ENCODE measurements at regions not wholly inside any gene's neighbourhood (a gene's known extent, or its start where the extent isn't known, plus 50 kb on each side); places are given as distances from the start of the nearest gene placed in this dataset.

DNA sequence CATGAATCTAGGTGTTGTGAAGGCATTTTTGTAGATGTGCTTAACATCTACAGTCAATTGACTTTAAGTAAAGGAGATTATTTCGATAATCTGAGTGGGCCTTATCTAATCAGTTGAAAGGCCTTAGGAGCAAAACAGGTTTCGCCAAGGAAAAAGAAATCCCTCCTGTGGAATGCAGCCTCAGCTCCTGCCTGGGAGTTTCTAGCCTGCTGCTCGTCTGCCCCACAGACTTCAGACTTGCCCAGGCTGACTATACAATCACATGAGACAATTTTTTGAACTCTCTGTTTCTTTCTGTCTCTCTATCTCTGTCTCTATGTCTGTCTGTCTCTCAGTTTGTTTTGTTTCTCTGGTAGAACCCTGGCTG, 312.5 kb downstream of the OLFM4 start:
- H3K36me3 ChIP-seq (replicated peaks; ENCODE audit: insufficient read depth, low read depth) = no peaks in the 10 kb centered on the region
- H3K4me1 ChIP-seq (ENCODE audit: insufficient read depth) = no peaks in the 10 kb centered on the region
- H4K20me1 ChIP-seq (ENCODE audit: insufficient read depth, poor library complexity, severe bottlenecking) = no peaks in the 10 kb centered on the region
- H3K4me3 ChIP-seq = no peak overlapping the region
- no peaks in the 10 kb centered on the region for H3K79me2 ChIP-seq
- 38% methylated on average over 3 of the region's 3 CpGs for whole genome bisulfite sequencing (ENCODE audit: low lambda C conversion rate, missing lambda C conversion rate)
- H3K27ac ChIP-seq = no peak overlapping the region
- H3K4me2 ChIP-seq = no peak overlapping the region
- no peaks in the 10 kb centered on the region for H3K9me2 ChIP-seq (replicated peaks; ENCODE audit: insufficient read depth)
- H3K9me3 ChIP-seq (ENCODE audit: low read depth) = no peaks in the 10 kb centered on the region
- no peaks in the 10 kb centered on the region for H3K27me3 ChIP-seq
- DNase-seq (ENCODE audit: low spot score) = no peak
- TF ChIP-seq EZH2phosphoT487 (IDR thresholded peaks at IDR 0.05; ENCODE audit: low read depth, severe bottlenecking, unreplicated experiment) = no peak
- TF ChIP-seq, protein P1, sequence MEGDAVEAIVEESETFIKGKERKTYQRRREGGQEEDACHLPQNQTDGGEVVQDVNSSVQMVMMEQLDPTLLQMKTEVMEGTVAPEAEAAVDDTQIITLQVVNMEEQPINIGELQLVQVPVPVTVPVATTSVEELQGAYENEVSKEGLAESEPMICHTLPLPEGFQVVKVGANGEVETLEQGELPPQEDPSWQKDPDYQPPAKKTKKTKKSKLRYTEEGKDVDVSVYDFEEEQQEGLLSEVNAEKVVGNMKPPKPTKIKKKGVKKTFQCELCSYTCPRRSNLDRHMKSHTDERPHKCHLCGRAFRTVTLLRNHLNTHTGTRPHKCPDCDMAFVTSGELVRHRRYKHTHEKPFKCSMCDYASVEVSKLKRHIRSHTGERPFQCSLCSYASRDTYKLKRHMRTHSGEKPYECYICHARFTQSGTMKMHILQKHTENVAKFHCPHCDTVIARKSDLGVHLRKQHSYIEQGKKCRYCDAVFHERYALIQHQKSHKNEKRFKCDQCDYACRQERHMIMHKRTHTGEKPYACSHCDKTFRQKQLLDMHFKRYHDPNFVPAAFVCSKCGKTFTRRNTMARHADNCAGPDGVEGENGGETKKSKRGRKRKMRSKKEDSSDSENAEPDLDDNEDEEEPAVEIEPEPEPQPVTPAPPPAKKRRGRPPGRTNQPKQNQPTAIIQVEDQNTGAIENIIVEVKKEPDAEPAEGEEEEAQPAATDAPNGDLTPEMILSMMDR (IDR thresholded peaks at IDR 0.05; ENCODE audit: poor library complexity) = no peak
- no peak for TF ChIP-seq EZH2 (IDR thresholded peaks at IDR 0.05; ENCODE audit: borderline replicate concordance)
- H2AFZ ChIP-seq = no peak overlapping the region

DNA sequence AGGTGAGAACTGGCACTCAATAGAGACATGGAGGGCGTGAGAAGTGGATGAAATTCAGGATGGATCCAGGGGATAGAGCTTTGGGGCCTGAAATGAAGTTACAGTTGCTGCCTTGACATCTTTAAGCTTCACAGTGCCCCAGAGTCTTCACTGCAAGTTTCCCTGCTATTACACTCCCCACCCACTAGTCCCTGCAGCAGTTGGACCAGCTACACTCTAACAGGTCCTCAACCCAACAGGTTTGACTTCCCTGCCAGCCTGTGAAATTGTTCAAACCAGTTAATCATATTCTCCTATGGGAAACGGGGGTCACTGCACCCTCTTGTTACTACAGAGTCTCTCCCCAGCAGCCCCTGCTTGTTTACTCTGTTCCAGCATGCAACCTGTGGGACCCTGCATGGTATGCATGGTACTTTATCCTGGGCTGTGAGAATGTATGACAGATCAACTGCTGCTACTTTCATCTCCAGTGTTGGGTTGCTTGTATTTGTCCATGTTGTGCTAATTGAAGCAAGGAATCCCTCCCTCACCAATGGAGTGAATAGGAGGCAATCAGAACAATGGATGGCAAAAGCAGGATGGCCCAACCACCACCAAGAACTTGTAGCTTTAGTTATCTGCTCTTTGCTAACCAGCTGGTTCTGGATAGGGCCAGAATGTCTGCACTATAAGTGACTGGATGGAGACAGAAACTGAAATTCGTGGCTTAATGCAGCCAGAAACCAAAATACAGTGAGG, 314.2 kb downstream of the OLFM4 start:
- Histone ChIP-seq H3K79me2 (no peaks in the 10 kb centered on the region), H3K9me3 (ENCODE audit: low read depth) (no peaks in the 10 kb centered on the region), H3K4me3 (no peak overlapping the region), H3K27me3 (no peaks in the 10 kb centered on the region), H4K20me1 (ENCODE audit: insufficient read depth, poor library complexity, severe bottlenecking) (no peaks in the 10 kb centered on the region), H3K36me3 (replicated peaks; ENCODE audit: insufficient read depth, low read depth) (no peaks in the 10 kb centered on the region), H3K27ac (no peak overlapping the region), H3K4me1 (ENCODE audit: insufficient read depth) (no peaks in the 10 kb centered on the region), H2AFZ (no peak overlapping the region), H3K4me2 (no peak overlapping the region), H3K9me2 (replicated peaks; ENCODE audit: insufficient read depth) (no peaks in the 10 kb centered on the region)
- WGBS (ENCODE audit: low lambda C conversion rate, missing lambda C conversion rate) = 71% methylated on average over 3 of the region's 3 CpGs
- TF ChIP-seq EZH2phosphoT487 (IDR thresholded peaks at IDR 0.05; ENCODE audit: low read depth, severe bottlenecking, unreplicated experiment) (no peak), EZH2 (IDR thresholded peaks at IDR 0.05; ENCODE audit: borderline replicate concordance) (no peak)
- TF ChIP-seq, protein P1 (IDR thresholded peaks at IDR 0.05; ENCODE audit: poor library complexity) = no peak
- no peak for DNase-seq (ENCODE audit: low spot score)

GRCh38 chr13:53343361-53343744, 314.7 kb downstream of the OLFM4 start:
- Histone ChIP-seq H3K36me3 (replicated peaks; ENCODE audit: insufficient read depth, low read depth) (no peaks in the 10 kb centered on the region), H3K27me3 (no peaks in the 10 kb centered on the region), H3K4me2 (no peak overlapping the region), H2AFZ (no peak overlapping the region), H3K4me1 (ENCODE audit: insufficient read depth) (no peaks in the 10 kb centered on the region), H3K27ac (no peak overlapping the region), H3K9me3 (ENCODE audit: low read depth) (no peaks in the 10 kb centered on the region), H4K20me1 (ENCODE audit: insufficient read depth, poor library complexity, severe bottlenecking) (no peaks in the 10 kb centered on the region), H3K9me2 (replicated peaks; ENCODE audit: insufficient read depth) (no peaks in the 10 kb centered on the region), H3K4me3 (no peak overlapping the region), H3K79me2 (no peaks in the 10 kb centered on the region)
- no peak for DNase-seq (ENCODE audit: low spot score)
- TF ChIP-seq, protein P1 (IDR thresholded peaks at IDR 0.05; ENCODE audit: poor library complexity) = no peak
- TF ChIP-seq EZH2 (IDR thresholded peaks at IDR 0.05; ENCODE audit: borderline replicate concordance) (no peak), EZH2phosphoT487 (IDR thresholded peaks at IDR 0.05; ENCODE audit: low read depth, severe bottlenecking, unreplicated experiment) (no peak)
- 93% methylated on average over 1 of the region's 1 CpG for WGBS (ENCODE audit: low lambda C conversion rate, missing lambda C conversion rate)
